ENCODE measurements at regions not wholly inside any gene's neighbourhood (a gene's known extent, or its start where the extent isn't known, plus 50 kb on each side); places are given as distances from the start of the nearest gene placed in this dataset.

GRCh38 chr6:74357321-74357720 is 661.3 kb downstream of the CD109 start:
- Histone ChIP-seq H3K79me2 (ENCODE audit: control insufficient read depth, insufficient read depth, low read length) (no peaks in the 10 kb centered on the region), H3K4me1 (ENCODE audit: control insufficient read depth in 2 of 2, insufficient read depth in 2 of 2, low read length in 2 of 2) (no peaks in the 10 kb centered on the region), H3K4me3 (ENCODE audit: control extremely low read depth in 1 of 5, extremely low read depth in 1 of 5, insufficient read depth in 1 of 5, low read depth in 2 of 5, low read length in 4 of 5) (no peak overlapping the region), H3K27me3 (replicated peaks in 1 of 4; ENCODE audit: control extremely low read depth in 1 of 4, control insufficient read depth in 3 of 4, insufficient read depth in 4 of 4, low read length in 3 of 4) (no peaks in the 10 kb centered on the region), H4K20me1 (ENCODE audit: control insufficient read depth, insufficient read depth, low read length, poor library complexity, severe bottlenecking) (no peaks in the 10 kb centered on the region), H2AFZ (ENCODE audit: insufficient read depth, low read depth, low read length, poor library complexity, severe bottlenecking) (no peak overlapping the region), H3K4me2 (replicated peaks; ENCODE audit: low read depth, low read length, poor library complexity, severe bottlenecking) (no peak overlapping the region), H3K36me3 (replicated peaks in 1 of 2; ENCODE audit: control extremely low read depth in 1 of 2, control insufficient read depth in 1 of 2, extremely low read depth in 1 of 2, insufficient read depth in 2 of 2, low read length in 1 of 2) (no peaks in the 10 kb centered on the region), H3K27ac (ENCODE audit: low read length in 2 of 2) (no peak overlapping the region), H3K9ac (ENCODE audit: low read length) (no peak overlapping the region), H3K9me3 (ENCODE audit: control extremely low read depth in 1 of 3, control insufficient read depth in 2 of 3, insufficient read depth in 1 of 3, low read length in 2 of 3) (no peaks in the 10 kb centered on the region)
- H3K4me3 Mint-ChIP-seq, result no peak overlapping the region
- H3K4me1 Mint-ChIP-seq, result no peaks in the 10 kb centered on the region
- POLR2A ChIA-PET, result no interaction called here
- WGBS (ENCODE audit: insufficient coverage), result no CpG with 5 or more reads among the region's 4 CpGs
- CTCF ChIA-PET, result no interaction called here
- H3K9me3 Mint-ChIP-seq (ENCODE audit: insufficient read depth), result no peaks in the 10 kb centered on the region
- TF ChIP-seq EZH2 (IDR thresholded peaks at IDR 0.05; ENCODE audit: borderline replicate concordance, insufficient read depth, low read depth, low read length, poor library complexity, severe bottlenecking), result no peak
- no peak for TF ChIP-seq CTCF (IDR thresholded peaks at IDR 0.05)
- ATAC-seq (ENCODE audit: low read depth), result no peak
- no peak for DNase-seq
- H3K27me3 Mint-ChIP-seq, result no peaks in the 10 kb centered on the region
- intact Hi-C loops (cut with micrococcal nuclease), result no loop called here
- H3K27ac Mint-ChIP-seq, result no peak overlapping the region

GRCh38 chr6:74356391-74356790 is 660.4 kb downstream of the CD109 start:
- no peak for DNase-seq
- no peak overlapping the region for H2AFZ ChIP-seq (ENCODE audit: insufficient read depth, low read depth, low read length, poor library complexity, severe bottlenecking)

More at GRCh38 chr6:74356391-74356790, 660.4 kb downstream of the CD109 start:
- Histone ChIP-seq H3K4me3 (ENCODE audit: control extremely low read depth in 1 of 5, extremely low read depth in 1 of 5, insufficient read depth in 1 of 5, low read depth in 2 of 5, low read length in 4 of 5) (no peak overlapping the region), H3K9me3 (ENCODE audit: control extremely low read depth in 1 of 3, control insufficient read depth in 2 of 3, insufficient read depth in 1 of 3, low read length in 2 of 3) (no peaks in the 10 kb centered on the region), H3K79me2 (ENCODE audit: control insufficient read depth, insufficient read depth, low read length) (no peaks in the 10 kb centered on the region), H3K9ac (ENCODE audit: low read length) (no peak overlapping the region), H3K27ac (ENCODE audit: low read length in 2 of 2) (no peak overlapping the region), H3K4me2 (replicated peaks; ENCODE audit: low read depth, low read length, poor library complexity, severe bottlenecking) (no peak overlapping the region), H4K20me1 (ENCODE audit: control insufficient read depth, insufficient read depth, low read length, poor library complexity, severe bottlenecking) (no peaks in the 10 kb centered on the region), H3K27me3 (replicated peaks in 1 of 4; ENCODE audit: control extremely low read depth in 1 of 4, control insufficient read depth in 3 of 4, insufficient read depth in 4 of 4, low read length in 3 of 4) (no peaks in the 10 kb centered on the region), H3K36me3 (replicated peaks in 1 of 2; ENCODE audit: control extremely low read depth in 1 of 2, control insufficient read depth in 1 of 2, extremely low read depth in 1 of 2, insufficient read depth in 2 of 2, low read length in 1 of 2) (no peaks in the 10 kb centered on the region), H3K4me1 (ENCODE audit: control insufficient read depth in 2 of 2, insufficient read depth in 2 of 2, low read length in 2 of 2) (no peaks in the 10 kb centered on the region)
- H3K9me3 Mint-ChIP-seq (ENCODE audit: insufficient read depth), result no peaks in the 10 kb centered on the region
- H3K4me1 Mint-ChIP-seq, result no peaks in the 10 kb centered on the region
- H3K27me3 Mint-ChIP-seq, result no peaks in the 10 kb centered on the region
- intact Hi-C loops (cut with micrococcal nuclease), result no loop called here
- CTCF ChIA-PET, result no interaction called here
- POLR2A ChIA-PET, result no interaction called here
- no peak for ATAC-seq (ENCODE audit: low read depth)
- no peak overlapping the region for H3K27ac Mint-ChIP-seq
- TF ChIP-seq CTCF (IDR thresholded peaks at IDR 0.05) (no peak), EZH2 (IDR thresholded peaks at IDR 0.05; ENCODE audit: borderline replicate concordance, insufficient read depth, low read depth, low read length, poor library complexity, severe bottlenecking) (no peak)
- no CpG with 5 or more reads among the region's 2 CpGs for WGBS (ENCODE audit: insufficient coverage)
- no peak overlapping the region for H3K4me3 Mint-ChIP-seq
